ENCODE measurements at regions not wholly inside any gene's neighbourhood (a gene's known extent, or its start where the extent isn't known, plus 50 kb on each side); places are given as distances from the start of the nearest gene placed in this dataset.

DNA sequence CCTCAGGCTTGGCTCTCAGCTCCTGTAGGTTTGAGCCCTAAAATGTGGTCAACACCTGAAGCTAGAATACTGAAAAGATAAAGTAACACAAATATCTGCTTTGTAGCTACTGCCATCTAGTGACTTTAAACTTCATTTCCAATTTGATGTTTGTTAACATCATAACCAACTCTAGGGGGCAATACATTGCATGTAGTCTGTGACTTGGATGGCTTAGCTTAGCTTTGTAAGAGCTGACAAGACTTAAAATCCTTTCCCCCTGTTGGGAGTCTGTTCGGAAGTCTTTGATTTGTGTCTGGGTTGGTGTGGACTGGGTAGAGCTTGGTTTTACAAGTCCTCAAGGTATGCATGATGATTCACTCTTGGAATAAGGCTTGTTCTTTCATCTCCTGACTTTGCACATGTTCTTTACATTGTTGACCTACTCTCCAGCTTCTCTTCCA is 51.7 kb downstream of the SCN11A start:
- DNase-seq (ENCODE audit: low read depth in 4 of 4, low spot score in 3 of 4): peak; percentile 15 to 47 (median 39)

DNA sequence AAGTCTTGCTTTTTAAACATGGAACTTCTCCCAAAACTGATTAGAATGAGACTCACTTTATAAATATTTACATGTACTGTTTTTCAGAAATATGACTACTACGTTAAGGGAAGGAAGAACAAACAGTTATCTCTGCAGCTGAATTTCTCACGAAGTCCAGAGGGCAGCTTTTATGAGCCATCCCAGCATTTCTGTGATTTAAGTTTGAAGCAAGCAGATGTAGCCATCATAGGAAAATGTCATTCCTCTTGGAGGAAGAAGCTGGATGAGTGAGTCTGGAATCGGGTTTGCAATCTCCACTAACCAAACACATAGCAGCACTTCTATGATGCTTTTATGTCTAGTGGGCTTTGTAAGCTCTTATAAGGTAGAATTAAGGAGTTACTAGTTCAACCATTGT is 53.7 kb downstream of the SCN11A start:
- DNase-seq (ENCODE audit: low read depth in 4 of 4, low spot score in 3 of 4): no peak

DNA sequence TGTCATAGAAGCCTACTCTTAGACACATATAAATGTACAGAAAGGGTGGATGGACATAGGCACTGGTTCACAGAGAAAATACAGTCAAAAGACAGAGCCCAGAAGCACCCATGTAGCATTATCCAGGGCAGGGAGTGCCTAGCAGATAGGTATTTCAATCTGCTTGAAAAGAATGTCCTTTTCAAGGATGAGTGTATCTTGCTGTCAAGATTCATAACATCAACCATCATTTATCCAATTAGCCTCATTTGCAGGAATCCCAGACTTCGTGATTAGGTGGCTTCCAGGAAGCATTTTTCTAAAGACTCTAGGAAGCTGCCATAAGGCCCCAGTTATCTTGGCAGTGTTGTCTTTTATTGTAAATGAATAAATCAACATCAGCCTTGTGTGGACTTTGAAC is 55.6 kb downstream of the SCN11A start:
- DNase-seq (ENCODE audit: low read depth in 4 of 4, low spot score in 3 of 4): no peak

DNA sequence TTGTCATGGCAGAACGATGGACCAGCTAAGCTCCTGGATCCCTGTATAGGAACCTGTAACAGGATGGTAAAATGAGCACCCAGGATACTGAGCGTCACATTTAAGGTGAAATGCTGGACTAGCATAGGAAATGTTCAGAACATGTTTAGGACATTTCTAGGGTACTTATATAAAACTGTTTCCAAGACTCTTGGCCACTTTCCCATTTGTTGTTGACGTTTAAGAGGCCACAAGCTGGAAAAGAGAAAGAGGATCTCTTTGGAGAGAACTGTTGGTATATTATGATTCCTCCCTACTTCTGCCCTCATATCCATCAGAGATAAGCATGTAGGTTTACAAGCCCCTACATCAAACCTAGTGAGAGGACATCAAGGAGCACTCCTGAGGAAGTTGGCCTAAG is 57.5 kb downstream of the SCN11A start:
- no peak for DNase-seq (ENCODE audit: low read depth in 4 of 4, low spot score in 3 of 4)

DNA sequence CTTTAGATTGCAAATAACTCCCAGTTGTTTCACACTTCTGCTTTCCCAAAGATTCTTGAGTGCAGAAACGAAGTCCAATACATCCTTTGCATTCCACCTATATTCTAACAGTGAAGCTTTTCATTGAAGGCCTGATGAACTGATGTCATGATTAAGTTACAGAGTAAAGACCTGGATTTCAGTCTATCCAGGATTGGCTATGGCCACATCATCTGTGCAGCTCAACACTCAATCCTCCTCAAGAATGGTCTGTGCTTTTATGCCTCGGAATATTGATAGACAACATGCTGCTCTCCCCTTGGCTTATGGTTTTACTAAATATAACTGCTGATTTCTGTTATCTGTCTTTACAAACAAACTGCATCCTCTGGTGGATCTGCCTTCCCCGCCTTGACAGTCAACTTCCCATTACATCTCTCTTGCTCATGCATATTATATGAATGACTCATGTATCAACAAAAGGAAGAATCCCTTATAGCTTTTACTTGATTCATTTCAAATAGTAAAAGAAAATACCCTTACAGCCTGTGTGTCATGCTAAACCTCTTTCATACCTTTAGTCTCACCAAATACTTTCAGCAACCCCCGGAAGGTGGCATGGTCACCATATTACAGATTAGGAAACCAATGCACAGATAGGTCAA is 59.5 kb downstream of the SCN11A start:
- DNase-seq (ENCODE audit: low read depth in 4 of 4, low spot score in 3 of 4): no peak

DNA sequence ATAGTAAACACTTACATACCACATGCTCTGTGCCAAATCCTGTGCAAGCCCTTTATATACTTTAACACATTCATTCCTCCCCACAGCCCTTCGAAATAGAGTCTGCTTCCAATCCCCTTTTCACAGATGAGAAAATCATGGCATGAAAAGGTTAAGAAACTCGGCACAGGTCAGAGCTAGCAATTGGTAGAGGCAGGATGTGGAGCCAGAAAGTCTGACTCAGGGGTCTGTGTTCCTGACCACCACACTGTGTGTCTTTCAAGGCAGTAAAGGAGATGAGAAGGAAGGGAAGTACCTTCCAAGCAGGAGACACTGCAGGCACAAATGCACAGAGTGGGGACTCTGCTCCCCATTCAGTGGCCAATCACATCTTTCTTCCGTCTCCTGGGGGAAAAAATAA is 61.1 kb downstream of the SCN11A start:
- DNase-seq (ENCODE audit: low read depth in 4 of 4, low spot score in 3 of 4): no peak

DNA sequence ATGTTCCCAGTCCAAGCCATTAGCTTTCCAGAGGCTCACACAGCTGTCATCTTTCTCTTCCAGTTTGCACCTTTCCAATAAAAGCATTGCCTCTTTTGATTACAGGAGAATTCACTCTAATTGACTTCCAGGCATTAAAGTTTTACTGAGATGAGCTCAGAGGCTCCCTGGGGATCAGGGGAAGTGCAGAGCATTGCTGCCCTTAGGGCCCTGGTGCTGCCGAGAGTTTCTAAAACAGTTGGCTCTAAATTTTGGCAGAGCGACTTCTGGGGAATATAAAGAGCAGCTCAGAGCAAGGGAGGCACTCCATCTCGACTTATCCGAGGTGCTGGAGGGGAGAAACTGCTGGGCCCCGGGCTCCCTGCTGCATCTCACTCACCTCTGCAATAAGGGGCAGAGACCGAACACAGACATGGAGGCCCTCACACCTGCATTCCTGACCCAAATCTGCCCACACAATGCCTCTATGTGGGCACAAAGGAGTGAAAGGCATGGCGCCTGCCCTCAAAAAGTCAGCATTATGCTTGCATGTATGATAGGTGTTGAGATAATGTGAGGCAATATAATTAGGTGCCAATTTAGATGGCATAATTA is 61.7 kb downstream of the SCN11A start:
- DNase-seq (ENCODE audit: low read depth in 4 of 4, low spot score in 3 of 4): no peak

DNA sequence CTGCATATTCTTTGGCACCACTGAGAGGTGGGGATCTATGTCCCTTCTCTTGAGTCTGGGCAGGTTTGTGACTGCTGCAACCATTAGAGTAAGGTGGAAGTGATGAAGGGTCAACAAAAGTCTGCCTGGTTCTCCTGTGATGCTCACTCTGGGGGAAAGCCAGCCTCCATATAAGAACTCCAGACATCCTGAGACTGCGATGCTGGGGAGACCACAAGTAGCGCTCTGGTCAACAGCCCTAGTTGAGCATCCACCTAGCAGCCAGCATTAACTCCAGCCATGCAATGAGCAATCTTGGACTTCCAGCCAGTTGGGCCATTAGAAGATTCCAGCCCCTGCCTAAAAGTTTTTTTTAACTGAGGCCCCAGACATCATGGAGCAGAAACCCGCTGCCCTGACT is 62.8 kb downstream of the SCN11A start:
- DNase-seq (ENCODE audit: low read depth in 4 of 4, low spot score in 3 of 4): no peak

DNA sequence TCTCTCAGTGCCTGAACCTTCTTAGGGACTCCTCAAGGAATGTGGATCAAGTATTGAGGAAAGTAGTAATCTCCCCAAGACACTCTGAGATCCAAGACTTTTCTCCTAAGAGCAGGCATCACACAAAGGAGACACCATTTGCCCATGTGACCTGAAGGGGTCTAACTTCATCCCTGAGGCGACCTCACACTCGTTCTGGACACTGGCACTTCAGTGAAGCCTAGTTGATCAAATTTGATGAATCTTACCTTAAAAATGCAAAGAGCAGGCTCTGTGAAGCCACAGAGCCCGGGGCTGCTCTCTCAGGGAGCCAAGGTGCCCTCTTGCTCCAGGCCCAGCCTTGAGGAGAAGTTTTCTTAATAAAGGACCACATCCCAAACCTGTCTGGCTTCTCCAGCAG is 64.3 kb downstream of the SCN11A start:
- DNase-seq (ENCODE audit: low read depth in 4 of 4, low spot score in 3 of 4): no peak

DNA sequence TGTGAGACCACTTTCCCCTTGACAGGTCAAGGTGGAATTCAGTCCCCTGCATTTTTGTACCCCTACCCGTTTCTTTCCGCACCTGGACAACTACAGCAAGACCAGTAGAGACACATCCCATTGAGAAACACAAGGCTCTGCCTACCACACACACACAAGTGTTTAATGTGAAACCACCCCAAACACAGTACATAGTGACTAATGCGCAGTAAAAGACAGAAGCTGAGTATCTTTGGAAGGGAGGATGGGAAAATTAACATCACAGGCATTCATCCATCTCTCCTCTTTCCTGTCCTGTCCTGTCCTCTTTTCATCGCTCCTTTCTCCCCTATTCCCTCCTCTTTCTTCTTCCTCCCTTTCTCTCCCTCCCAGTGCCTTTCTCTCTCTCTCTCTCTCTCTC is 64.8 kb downstream of the SCN11A start:
- no peak for DNase-seq (ENCODE audit: low read depth in 4 of 4, low spot score in 3 of 4)

DNA sequence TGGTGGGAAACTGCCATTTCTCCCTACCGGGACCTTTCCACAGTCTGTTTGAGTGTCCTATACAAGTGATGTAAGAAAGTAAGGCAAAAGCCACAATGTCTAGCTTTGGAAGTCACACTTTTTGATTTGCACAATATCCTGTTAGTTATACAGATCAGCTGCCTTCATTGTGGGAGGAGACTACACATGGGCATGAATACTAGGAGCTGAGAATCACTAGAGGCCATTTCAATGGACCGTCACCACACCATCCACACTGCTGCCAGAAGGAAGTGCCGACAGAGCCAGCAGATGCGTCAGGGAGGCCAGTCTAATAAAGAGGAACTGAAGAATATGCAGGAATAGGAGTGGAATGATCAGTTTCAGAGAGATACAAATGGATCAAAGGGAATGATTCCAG is 65.8 kb downstream of the SCN11A start:
- no peak for DNase-seq (ENCODE audit: low read depth in 4 of 4, low spot score in 3 of 4)

DNA sequence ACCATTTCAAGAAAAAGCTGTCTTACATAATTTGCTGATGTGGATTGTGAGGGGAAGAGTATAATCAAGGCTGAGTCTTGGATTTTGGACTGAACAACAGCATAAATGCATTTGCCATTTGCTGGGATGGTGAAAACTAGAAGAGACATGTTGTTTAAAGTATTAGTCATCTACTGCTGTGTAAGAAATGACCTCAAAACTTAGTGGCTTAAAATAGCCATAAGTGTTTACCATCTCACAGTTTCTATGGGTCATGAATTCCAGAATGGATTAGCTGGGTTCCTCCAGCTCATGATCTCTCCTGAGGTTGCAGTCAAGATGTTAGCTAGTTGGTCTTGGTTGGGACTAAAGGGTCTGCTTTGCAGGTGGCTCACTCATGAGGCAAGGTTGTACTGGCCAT is 66.2 kb downstream of the SCN11A start:
- no peak for DNase-seq (ENCODE audit: low read depth in 4 of 4, low spot score in 3 of 4)

DNA sequence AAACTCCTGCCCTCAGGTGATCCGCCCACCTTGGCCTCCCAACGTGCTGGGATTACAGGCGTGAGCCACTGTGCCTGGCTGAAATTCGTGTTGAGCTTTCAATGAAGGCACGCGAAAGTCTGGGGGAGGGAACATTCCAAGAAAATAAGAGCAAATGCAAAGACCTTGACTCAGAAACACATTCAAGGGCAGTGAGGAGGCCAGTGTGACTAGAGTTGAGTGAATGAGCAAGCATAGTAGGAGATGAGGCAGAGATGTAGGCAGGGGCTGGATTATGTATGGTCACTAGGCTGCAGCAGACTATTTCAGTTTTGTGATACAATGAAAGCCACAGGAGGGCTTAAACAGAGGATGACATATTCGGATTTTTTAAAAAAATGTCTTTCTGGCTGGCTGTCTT is 67.0 kb downstream of the SCN11A start:
- no peak for DNase-seq (ENCODE audit: low read depth in 4 of 4, low spot score in 3 of 4)

DNA sequence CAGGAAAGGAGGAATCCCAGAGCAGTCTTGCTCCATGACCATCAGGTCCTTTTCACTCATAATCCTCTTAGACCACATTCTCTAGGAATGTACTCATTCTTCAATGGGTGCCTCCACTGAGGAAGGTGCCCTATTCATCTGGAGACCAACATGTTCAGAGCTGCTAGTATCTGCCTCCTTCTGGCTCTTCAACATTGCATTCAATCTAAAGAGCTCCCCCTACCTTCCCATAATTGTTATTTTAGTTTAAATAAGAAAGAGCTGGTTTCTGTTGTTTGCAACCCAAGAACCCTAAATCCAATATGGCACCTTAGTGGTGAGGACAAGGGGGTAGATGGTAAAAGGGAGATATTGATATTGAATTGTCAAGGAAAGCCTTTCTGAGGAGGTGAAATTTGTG is 67.6 kb downstream of the SCN11A start:
- DNase-seq (ENCODE audit: low read depth in 4 of 4, low spot score in 3 of 4): no peak

DNA sequence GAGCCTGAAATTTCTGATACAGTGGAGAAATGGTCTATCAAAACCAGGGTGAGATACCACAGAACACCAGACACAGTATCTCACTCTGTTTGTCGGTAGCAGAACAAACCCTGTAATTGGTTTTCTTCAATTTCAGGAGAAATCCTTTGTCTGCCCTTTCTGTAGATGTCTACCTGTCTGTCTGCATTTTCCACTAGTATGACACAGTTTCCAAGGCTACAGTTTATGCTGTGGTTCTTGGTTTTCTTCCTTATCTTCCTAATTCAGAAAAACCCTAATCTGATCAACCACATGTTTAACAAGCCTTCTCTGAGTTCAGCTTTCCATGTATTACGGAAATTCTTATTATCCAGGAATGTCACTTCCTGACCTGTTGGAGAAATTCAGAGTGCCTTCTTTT is 70.8 kb downstream of the SCN11A start:
- DNase-seq (ENCODE audit: low read depth in 4 of 4, low spot score in 3 of 4): no peak

DNA sequence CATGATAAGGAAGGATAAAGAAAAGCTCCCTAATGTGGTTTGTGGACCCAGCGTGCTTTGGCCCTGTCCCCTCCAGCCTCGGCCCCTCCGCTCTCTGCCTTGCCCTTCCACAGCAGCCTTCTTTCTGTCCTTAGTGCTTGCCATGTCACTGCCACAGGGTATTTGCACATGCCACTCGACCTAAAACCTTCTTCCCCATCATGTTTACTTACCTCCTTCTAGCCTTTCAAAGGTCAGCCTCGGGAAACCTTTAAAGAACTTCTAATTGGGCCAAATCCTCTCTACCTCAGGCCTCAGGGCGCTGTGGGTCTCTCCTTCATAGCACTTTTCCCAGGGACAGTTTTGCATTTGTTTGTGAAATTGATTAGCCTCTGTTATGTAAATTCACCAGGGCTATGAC is 73.0 kb downstream of the SCN11A start:
- DNase-seq (ENCODE audit: low read depth in 4 of 4, low spot score in 3 of 4): no peak

DNA sequence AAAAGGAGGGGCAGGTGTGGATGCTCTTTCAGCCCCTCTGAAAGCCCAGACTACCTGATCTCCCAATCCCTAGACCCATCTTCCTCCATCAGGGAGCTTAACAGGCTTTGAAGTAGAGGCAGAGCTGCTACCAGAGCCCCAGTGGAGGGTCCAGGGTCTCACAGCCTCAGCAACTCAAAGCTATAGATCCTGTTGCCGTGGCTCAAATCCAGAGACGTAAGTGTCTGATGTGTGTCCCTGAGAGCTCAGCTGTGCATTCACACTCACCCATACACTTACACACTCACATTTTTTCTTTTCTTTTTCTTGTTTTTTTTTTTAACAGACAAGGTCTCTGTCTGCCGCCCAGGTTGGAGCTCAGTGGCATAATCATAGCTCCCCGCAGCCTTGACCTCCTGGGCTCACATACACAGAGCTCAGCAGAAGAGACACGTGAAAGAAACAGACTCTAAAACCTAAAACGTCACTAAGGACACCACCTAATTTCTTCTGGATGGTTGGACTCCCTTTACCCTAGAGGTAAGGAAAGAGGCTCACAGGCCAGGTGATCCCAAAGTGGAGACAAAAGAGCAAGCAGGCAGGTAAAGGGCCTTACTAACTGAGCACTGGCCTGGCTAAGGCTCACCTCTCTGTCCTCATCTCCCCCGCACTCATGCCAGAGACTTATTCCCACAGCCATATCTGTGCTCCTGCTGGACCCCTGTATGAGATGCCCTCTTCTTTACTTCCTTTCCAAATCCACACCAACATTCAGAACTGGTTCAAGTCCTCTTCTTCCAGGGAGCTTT is 80.7 kb downstream of the SCN11A start:
- no peak for DNase-seq (ENCODE audit: low read depth in 4 of 4, low spot score in 3 of 4)

DNA sequence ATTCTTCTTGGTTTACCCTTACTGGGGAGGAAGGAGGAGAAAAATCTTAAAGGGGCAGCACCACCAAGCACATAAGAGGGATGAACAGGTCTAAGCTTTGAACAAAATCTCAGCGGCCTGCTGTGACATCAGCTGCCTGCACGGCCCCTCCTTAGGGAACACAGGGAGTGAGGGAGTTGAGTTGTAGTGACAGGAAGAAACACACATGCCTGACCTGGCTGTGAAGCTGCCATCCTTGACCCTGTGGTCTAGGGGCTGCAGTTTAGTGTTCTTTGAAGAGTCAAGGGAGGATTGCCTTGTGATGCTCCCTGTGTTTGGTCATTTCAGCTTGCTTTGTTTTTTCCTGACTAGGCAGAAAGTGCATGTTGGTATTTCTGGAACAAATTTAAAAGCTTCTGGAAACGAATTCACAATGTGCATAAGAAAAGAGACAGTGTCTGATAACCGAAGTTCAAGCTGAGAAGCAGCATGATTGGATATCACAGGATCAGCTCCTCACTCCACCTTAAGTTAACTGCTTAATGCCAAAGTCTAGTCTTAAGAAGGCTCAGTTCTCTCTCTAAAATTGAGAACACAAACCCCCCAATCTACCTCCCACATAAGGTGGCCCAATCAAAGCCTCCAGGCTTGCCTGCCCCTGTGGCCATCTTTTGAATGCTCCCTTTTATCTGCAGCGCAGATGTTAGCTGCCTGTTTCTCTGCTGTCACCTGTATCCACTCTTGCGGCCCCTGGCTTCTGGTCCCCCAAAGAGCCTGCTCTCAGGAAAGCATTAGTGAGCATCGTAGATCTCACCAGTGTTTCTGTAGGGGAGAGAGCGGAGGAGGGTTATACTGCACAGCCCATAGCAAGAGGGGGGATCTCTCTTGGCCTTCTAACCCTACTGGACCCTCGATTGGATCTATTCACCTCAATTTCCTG is 82.2 kb downstream of the SCN11A start:
- DNase-seq (ENCODE audit: low read depth in 4 of 4, low spot score in 3 of 4): peak in 2 of 4 donors; percentile 2 to 16

DNA sequence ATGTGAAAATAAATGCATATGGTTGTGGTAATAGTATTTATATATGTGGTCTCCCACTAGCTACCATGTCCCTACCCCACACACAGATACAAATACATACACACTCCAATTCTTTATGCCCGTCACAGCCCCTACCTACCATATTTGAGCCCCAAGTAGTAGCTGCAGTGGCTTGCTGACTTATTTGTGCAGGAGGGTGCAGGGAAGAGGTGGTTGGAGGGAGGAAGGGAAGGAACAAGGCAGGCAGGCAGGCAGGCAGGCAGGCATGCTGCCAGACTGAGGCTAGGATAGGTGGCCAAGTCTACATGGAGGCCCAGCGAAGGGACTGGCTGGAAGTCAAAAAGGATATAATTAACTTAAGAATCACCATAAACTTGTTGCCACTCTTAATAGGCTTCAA is 82.9 kb downstream of the SCN11A start:
- DNase-seq (ENCODE audit: low read depth in 4 of 4, low spot score in 3 of 4): no peak

DNA sequence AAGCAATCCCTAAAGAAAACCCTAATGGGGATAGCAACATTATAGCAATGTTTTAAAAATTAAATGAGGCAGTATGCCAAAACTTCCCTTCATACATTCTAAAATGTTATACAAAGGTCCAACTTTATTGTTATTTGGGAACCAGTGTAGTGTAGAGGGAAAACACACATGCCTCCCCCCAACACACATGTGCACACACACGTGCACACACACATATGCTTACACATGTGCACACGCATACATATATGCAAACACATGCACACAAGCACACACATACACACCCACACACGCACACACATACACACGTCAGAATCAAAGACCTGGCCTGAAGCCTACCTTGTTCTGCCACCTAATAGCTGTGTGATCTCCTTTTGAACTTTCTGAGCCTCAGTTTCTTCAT is 83.3 kb downstream of the SCN11A start:
- DNase-seq (ENCODE audit: low read depth in 4 of 4, low spot score in 3 of 4): no peak

DNA sequence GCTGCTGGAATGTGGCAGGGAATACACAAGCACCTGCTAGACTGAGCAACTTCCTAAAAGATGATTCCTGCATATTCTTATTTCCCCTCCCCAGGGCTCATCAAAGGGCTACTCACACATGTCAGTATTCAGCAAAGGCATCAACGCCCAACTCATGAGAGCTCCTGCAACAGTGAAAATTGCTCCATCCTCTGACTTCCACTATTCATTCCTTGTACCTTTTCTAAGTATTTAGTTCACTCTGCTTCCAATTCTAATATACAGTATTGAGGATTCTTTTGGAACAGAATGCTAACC is 84.1 kb downstream of the SCN11A start:
- DNase-seq (ENCODE audit: low read depth in 4 of 4, low spot score in 3 of 4): no peak

Data from right renal pelvis (tissue), 4 donors.